Endothelial cell of umbilical vein (primary cell): ENCODE measurements at regions not wholly inside any gene's neighbourhood (a gene's known extent, or its start where the extent isn't known, plus 50 kb on each side); places are given as distances from the start of the nearest gene placed in this dataset.

ENCODE experiments used
- BruUV-seq: library from RNA; stranded (reverse); fragments of 400-500 nt; replicated peaks from 2 replicates; lab custom pipeline; 2021; lab: Mats Ljungman, UMichigan
- CTCF ChIA-PET: fragments of 300-600, 350-600 bp; sonication (Branson Sonifier 250); formaldehyde crosslinking; loops from one replicate; lab custom pipeline; 2021; ENCODE audit warnings: antibody characterized with exemption, inconsistent platforms; lab: Charles Lee
- POLR2A ChIA-PET: fragments of 300-600, 350-600 bp; sonication (Branson Sonifier 250); formaldehyde crosslinking; loops from one replicate; lab custom pipeline; 2021; ENCODE audit warnings: antibody characterized with exemption, inconsistent platforms; lab: Charles Lee
- DNase-seq: peaks from one replicate; pipeline ENCODE4 v3.0.0-alpha.2; 2011; ENCODE audit warnings: low read depth, low spot score
- FAIRE-seq: peaks from 2 replicates; lab custom pipeline; 2011; peaks lifted over from hg19 to GRCh38; lab: Jason Lieb, UNC
- H2AFZ ChIP-seq: 2 replicates; pipeline ENCODE4 v1.6.0; 2012; ENCODE audit warnings: low read depth, low read length, control low read depth, inconsistent platforms
- H3K27ac ChIP-seq: 2 replicates; pipeline ENCODE4 v1.5.1; 2011; ENCODE audit warnings: low read depth, mild to moderate bottlenecking, control low read depth, low read length, moderate library complexity; ENCODE audit not compliant: insufficient read depth
- H3K27me3 ChIP-seq, 2 experiments: 2 replicates each; pipeline versions ENCODE4 v1.6.0 to v1.6.1; 2011; ENCODE audit warnings: low read length in 2 of 2, mixed read lengths in 1 of 2; ENCODE audit not compliant: control insufficient read depth in 2 of 2, insufficient read depth in 2 of 2
- H3K36me3 ChIP-seq, 2 experiments: 2 replicates in 1 of 2; 3 replicates in 1 of 2; pipeline ENCODE4 v1.5.1; 2011; ENCODE audit warnings: low read length in 2 of 2, mild to moderate bottlenecking in 1 of 2, moderate library complexity in 1 of 2; ENCODE audit not compliant: control insufficient read depth in 2 of 2, insufficient read depth in 2 of 2; ENCODE audit errors: extremely low read depth in 1 of 2
- H3K4me1 ChIP-seq: 3 replicates; pipeline ENCODE4 v1.5.1; 2011; ENCODE audit warnings: mild to moderate bottlenecking, low read length; ENCODE audit not compliant: control insufficient read depth, insufficient read depth; ENCODE audit errors: extremely low read depth
- H3K4me2 ChIP-seq: 2 replicates; pipeline ENCODE4 v1.6.1; 2011; ENCODE audit warnings: low read length, control low read depth, mixed read lengths; ENCODE audit not compliant: insufficient read depth
- H3K4me3 ChIP-seq, 3 experiments: fragments of 200-600 bp in 1 of 3; sonication (generic), shearing (Covaris generic) in 1 of 3; replicated peaks in 1 of 3; 2 replicates each; pipeline ENCODE4 v1.5.1; 2011 to 2016; ENCODE audit warnings: control low read depth in 3 of 3, low read length in 3 of 3, mild to moderate bottlenecking in 2 of 3, inconsistent platforms in 1 of 3, low read depth in 1 of 3, moderate library complexity in 1 of 3; ENCODE audit not compliant: insufficient read depth in 1 of 3
- H3K79me2 ChIP-seq: 2 replicates; pipeline ENCODE4 v1.6.0; 2012; ENCODE audit warnings: low read length, inconsistent platforms; ENCODE audit not compliant: control insufficient read depth, insufficient read depth
- H3K9ac ChIP-seq: replicated peaks from 2 replicates; pipeline ENCODE3; 2011; ENCODE audit warnings: low read length, control low read depth; ENCODE audit not compliant: insufficient read depth; ENCODE audit errors: extremely low read depth
- H3K9me1 ChIP-seq: replicated peaks from 3 replicates; pipeline ENCODE4 v1.6.0; 2011; ENCODE audit warnings: mild to moderate bottlenecking, low read length; ENCODE audit not compliant: control insufficient read depth, insufficient read depth; ENCODE audit errors: extremely low read depth
- H3K9me3 ChIP-seq: replicated peaks from 2 replicates; pipeline ENCODE4 v1.5.1; 2012; ENCODE audit warnings: low read length, inconsistent platforms; ENCODE audit not compliant: control insufficient read depth, insufficient read depth
- H4K20me1 ChIP-seq: replicated peaks from 2 replicates; pipeline ENCODE3; 2011; ENCODE audit warnings: mild to moderate bottlenecking, low read length; ENCODE audit not compliant: control insufficient read depth, insufficient read depth; ENCODE audit errors: extremely low read depth
- EZH2 ChIP-seq: IDR thresholded peaks from 2 replicates; pipeline ENCODE4 v1.6.1; 2012; ENCODE audit warnings: borderline replicate concordance, low read depth, mild to moderate bottlenecking, moderate library complexity, low read length, inconsistent platforms; ENCODE audit not compliant: severe bottlenecking
- FOS ChIP-seq: IDR thresholded peaks from 2 replicates; pipeline ENCODE4 v1.6.1; 2011; ENCODE audit warnings: mild to moderate bottlenecking, low read length, moderate library complexity, borderline replicate concordance; ENCODE audit not compliant: insufficient read depth
- GATA2 ChIP-seq: IDR thresholded peaks from 2 replicates; pipeline ENCODE4 v1.7.0; 2011; ENCODE audit warnings: low read depth, mild to moderate bottlenecking, moderate library complexity, mixed read lengths, low read length; ENCODE audit not compliant: insufficient read length, insufficient read depth
- JUN ChIP-seq: IDR thresholded peaks from 2 replicates; pipeline ENCODE4 v1.6.1; 2011; ENCODE audit warnings: borderline replicate concordance, low read depth; ENCODE audit not compliant: insufficient read length, insufficient read depth
- MYC ChIP-seq: IDR thresholded peaks from one replicate; pipeline ENCODE4 v1.6.1; 2011; ENCODE audit warnings: mild to moderate bottlenecking, low read depth, low read length
- POLR2A ChIP-seq: IDR thresholded peaks from 2 replicates; pipeline ENCODE4 v1.6.1; 2012; ENCODE audit warnings: low read depth, mild to moderate bottlenecking, control low read depth, low read length
- POLR2AphosphoS5 ChIP-seq: IDR thresholded peaks from 2 replicates; pipeline ENCODE4 v1.6.1; 2012; ENCODE audit warnings: low read depth, mild to moderate bottlenecking, control low read depth, low read length, moderate library complexity; ENCODE audit not compliant: insufficient read depth
- dilution Hi-C: fragments of 300-500 bp; cut with MboI; formaldehyde crosslinking; loops from one replicate; pipeline ENCODE4 v1.15.0; 2019; ENCODE audit warnings: low sequenced_read_pairs; ENCODE audit not compliant: extremely low pct_ligation_motif_present
- intact Hi-C: fragments of 100-400 bp; cut with micrococcal nuclease; formaldehyde crosslinking; loops from one replicate; pipeline ENCODE4 v1.10.0; 2022
- TF ChIP-seq, protein P1 (sequence below): IDR thresholded peaks from 2 replicates; pipeline ENCODE4 v1.6.1; 2011; ENCODE audit not compliant: insufficient read depth, insufficient read length
- TF ChIP-seq, protein P2 (sequence below), 2 donors: IDR thresholded peaks; 1 replicate in 1 of 2; 2 replicates in 1 of 2; pipeline ENCODE4 v1.5.1; 2011; ENCODE audit warnings: low read length in 2 of 2, mild to moderate bottlenecking in 2 of 2, moderate library complexity in 2 of 2, control low read depth in 1 of 2, inconsistent platforms in 1 of 2, low read depth in 1 of 2; ENCODE audit not compliant: insufficient read depth in 1 of 2; ENCODE audit errors: extremely low read depth in 1 of 2

DNA sequence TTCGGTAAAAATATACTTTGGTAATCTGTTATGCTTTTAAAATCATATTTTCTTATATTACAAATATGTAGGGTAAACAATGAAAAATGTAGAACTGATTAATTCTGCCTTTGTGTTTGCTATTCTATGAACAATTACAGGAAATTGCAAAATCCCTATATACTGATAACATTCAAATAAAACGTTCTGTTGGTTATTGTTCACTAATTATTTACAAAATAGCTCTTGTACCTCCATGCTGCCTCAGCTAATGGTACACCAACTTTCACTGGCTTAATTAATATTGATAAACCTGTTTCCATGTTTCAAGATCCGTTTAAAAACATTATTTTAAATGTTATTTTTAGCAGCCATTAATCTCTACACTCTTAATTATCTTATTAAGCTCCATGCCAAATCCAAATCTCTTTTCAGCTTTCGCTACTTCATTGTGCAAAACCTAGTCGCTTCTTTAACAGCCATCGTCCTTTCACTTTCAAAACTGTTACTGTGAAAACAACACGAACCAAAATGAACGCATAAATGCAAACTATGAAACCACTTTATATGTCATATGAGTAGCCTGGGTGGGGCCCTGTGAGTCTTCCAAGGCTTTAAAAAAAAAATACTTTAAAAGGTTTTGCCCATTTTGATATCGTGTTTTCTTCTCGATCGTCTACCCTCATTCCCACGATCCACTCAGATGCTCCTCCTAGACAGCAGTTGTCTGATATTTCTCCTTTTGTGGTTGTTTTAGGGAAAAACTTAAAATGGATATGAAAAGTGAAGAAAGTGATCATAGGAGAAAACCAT is 807.1 kb downstream of the USP25 start:
- Histone ChIP-seq H3K9ac (peak overlapping the region; percentile 45), H3K27me3 (no peaks in the 10 kb centered on the region)
- dilution Hi-C loops = no loop called here

DNA sequence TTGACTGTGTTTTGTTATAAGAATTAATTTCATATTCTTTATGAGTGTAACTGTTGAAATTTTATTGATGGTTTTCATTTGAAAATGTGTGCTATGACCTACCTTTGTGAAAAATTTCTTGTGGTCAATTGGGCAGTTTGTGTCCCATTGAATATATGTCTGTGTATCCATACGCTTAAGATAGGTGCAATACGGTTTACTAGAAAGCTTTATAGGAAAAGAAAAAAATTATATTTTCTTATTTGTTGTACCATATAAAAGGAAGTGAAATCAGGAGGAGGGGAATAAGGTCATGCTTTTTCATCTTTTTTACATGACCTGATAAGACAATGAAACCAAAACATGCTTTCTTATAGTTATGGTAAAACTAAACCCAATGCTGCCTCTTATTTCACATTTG is 807.7 kb downstream of the USP25 start:
- H3K36me3 ChIP-seq = no peaks in the 10 kb centered on the region
- no peaks in the 10 kb centered on the region for H4K20me1 ChIP-seq
- H3K9me1 ChIP-seq = no peaks in the 10 kb centered on the region
- peak overlapping the region; percentile 45 for H3K9ac ChIP-seq
- no peak overlapping the region for H2AFZ ChIP-seq
- ChIA-PET CTCF (interaction anchor here (1.1 kb wide), 1 partner anchor 97 kb away, joined by 3 read pairs; no protein-coding TSS in a partner anchor), POLR2A (no interaction called here)
- TF ChIP-seq POLR2A (no peak), MYC (no peak), FOS (no peak), GATA2 (no peak), POLR2AphosphoS5 (no peak), JUN (no peak), EZH2 (no peak)
- TF ChIP-seq, protein P1, sequence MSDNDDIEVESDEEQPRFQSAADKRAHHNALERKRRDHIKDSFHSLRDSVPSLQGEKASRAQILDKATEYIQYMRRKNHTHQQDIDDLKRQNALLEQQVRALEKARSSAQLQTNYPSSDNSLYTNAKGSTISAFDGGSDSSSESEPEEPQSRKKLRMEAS = no peak
- TF ChIP-seq, protein P2, sequence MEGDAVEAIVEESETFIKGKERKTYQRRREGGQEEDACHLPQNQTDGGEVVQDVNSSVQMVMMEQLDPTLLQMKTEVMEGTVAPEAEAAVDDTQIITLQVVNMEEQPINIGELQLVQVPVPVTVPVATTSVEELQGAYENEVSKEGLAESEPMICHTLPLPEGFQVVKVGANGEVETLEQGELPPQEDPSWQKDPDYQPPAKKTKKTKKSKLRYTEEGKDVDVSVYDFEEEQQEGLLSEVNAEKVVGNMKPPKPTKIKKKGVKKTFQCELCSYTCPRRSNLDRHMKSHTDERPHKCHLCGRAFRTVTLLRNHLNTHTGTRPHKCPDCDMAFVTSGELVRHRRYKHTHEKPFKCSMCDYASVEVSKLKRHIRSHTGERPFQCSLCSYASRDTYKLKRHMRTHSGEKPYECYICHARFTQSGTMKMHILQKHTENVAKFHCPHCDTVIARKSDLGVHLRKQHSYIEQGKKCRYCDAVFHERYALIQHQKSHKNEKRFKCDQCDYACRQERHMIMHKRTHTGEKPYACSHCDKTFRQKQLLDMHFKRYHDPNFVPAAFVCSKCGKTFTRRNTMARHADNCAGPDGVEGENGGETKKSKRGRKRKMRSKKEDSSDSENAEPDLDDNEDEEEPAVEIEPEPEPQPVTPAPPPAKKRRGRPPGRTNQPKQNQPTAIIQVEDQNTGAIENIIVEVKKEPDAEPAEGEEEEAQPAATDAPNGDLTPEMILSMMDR (IDR thresholded peaks at IDR 0.05; ENCODE audit: extremely low read depth in 1 of 2, insufficient read depth in 1 of 2, low read depth in 1 of 2, low read length in 2 of 2) = no peak
- no peaks in the 10 kb centered on the region for H3K27me3 ChIP-seq
- DNase-seq (no peak), FAIRE-seq (no peak)
- dilution Hi-C loops = no loop called here
- no peak overlapping the region for H3K4me3 ChIP-seq
- H3K9me3 ChIP-seq = no peaks in the 10 kb centered on the region
- peak overlapping the region; percentile 69 for H3K27ac ChIP-seq
- intact Hi-C loops = loop anchor here (2.0 to 10.0 kb wide), 2 partner anchors 13 to 423 kb away; no protein-coding TSS in a partner anchor
- BruUV-seq = no TSS peak
- H3K79me2 ChIP-seq = peaks cover 10% of the 10 kb centered on the region
- H3K4me2 ChIP-seq = peak overlapping the region; percentile 66
- peaks cover 50% of the 10 kb centered on the region for H3K4me1 ChIP-seq

More for the DNA sequence above, 807.1 kb downstream of the USP25 start:
- intact Hi-C loops = loop anchor here (2.0 to 10.0 kb wide), 2 partner anchors 14 to 422 kb away; no protein-coding TSS in a partner anchor
- TF ChIP-seq POLR2A = no peak
- no peak for TF ChIP-seq EZH2
- peak; percentile 34 for TF ChIP-seq JUN
- peak; percentile 41 for TF ChIP-seq GATA2
- Histone ChIP-seq H3K79me2 (peaks cover 15% of the 10 kb centered on the region), H3K9me3 (no peaks in the 10 kb centered on the region), H3K9me1 (no peaks in the 10 kb centered on the region), H4K20me1 (no peaks in the 10 kb centered on the region), H3K4me2 (peak overlapping the region; percentile 66), H2AFZ (no peak overlapping the region), H3K4me3 (peak overlapping the region in 2 of 3 experiments; percentile 15 to 44), H3K27ac (peak overlapping the region; percentile 69), H3K36me3 (no peaks in the 10 kb centered on the region), H3K4me1 (peaks cover 50% of the 10 kb centered on the region)
- FAIRE-seq (no peak), DNase-seq (peak; percentile 65)
- BruUV-seq = no TSS peak
- ChIA-PET POLR2A (interaction anchor here (0.6 kb wide), 1 partner anchor 27 kb away, joined by 3 read pairs; no protein-coding TSS in a partner anchor), CTCF (interaction anchor here (0.8 to 1.4 kb wide), 4 partner anchors 9 to 96 kb away, joined by 3 to 6 read pairs (median 3); no protein-coding TSS in a partner anchor)
